Hindlimb muscle (tissue), 1 donor: ENCODE measurements at regions not wholly inside any gene's neighbourhood (a gene's known extent, or its start where the extent isn't known, plus 50 kb on each side); places are given as distances from the start of the nearest gene placed in this dataset.
"Not testable (repeated sequence)": the region's sequence is repeated elsewhere in the genome, so short reads cannot be mapped to it uniquely, and the experiment has no call there.

Source experiments
- DNase-seq: peaks from one replicate; pipeline ENCODE4 v3.0.0-alpha.2; 2013

DNA sequence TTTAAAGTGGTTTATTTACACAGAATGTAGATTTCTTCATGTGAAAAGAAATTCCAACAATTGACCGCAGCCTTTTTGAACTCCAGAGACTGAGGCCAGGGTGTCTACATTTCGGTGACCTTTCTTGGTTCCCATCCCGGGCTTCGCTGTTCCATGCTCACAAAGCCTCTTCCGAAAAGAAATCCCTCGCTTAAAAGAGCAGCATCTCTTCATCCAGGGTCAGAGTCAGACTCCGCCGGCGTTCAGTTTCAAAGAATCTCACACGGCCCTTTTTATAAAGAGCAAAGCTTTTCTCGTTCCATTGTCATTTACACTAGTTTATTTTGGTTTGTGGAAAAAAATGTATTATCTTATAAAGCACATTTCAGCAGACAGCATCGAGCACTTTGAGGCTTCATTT lies 530.6 kb upstream of the B3GAT1 start:
- DNase-seq, result no peak

- not testable (repeated sequence) for DNase-seq
Observed at GRCh38 chr11:134941936-134942600, 530.0 kb upstream of the B3GAT1 start.

GRCh38 chr11:134941326-134941725 lies 529.3 kb upstream of the B3GAT1 start:
- DNase-seq, result no peak

DNA sequence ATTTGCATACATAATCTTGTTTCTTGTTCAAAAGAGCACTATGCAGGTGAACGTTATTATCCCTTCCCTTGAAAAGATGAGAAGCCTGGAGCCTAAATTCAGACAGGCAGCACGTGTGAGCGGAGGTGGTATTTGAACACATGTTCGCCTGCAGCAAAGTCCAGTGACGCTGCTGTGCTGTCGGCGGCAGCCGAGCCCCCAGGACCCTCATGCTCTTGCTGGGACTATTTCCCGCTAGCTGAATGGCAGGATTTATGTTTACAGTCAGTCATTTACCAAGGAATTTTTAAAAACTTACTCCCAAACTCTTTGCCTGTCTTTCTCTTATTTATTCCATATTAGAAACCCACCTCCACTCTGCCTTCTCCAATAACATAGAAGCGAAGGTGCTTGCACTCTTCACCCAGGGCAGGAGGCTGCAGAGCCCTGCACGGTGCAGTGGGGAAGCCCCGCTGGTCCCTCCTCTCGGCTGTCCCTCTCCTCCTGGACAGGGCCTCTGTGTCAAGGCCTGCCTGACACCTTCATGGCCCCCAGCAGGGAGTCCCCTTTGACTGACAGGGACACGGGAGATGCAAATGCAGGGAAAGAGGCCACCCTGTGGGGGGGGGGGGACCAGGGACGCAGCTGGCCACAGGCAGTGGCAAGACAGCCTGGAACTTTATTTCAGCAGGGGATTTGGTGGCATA lies 528.5 kb upstream of the B3GAT1 start:
- no peak for DNase-seq

DNA sequence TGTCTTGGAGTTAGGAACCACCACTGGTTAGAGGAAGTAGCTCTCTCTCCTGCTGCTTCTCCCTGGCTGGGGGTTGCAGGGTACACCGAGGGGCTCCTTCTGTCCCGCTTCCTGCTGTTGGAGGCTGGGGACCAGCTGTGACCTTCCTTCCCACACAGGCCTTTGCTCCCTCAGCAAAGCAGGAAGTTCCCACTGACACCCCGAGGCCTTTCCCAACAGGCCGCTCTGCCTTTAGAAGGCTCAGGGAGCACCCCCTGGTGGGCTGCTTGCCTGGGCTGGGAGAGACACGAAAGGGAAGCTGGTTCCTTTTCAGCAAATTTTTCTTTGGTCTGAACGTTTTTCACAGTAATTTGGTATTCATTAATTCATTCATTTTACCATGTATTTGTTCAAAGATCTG lies 527.9 kb upstream of the B3GAT1 start:
- no peak for DNase-seq

DNA sequence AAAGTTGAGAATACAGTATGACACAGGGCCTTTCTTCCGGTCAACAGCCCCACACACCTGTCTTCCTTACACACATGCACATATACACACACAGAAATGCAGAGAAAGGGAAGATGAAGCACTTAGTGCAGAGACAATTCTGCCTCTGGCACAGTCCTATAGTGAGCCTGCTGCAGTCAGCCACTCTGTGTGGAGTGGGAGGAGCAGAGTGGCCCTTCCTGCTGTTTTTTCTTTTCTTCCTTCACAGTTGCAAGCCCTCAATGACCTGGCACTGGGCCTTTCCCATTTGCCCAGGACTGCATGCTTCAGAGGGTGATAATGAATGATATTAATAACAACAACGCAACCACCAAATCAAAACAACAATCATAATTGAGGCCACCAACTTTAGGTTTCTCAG lies 527.0 kb upstream of the B3GAT1 start:
- DNase-seq, result no peak

GRCh38 chr11:134938212-134938611 lies 526.2 kb upstream of the B3GAT1 start:
- no peak for DNase-seq

DNA sequence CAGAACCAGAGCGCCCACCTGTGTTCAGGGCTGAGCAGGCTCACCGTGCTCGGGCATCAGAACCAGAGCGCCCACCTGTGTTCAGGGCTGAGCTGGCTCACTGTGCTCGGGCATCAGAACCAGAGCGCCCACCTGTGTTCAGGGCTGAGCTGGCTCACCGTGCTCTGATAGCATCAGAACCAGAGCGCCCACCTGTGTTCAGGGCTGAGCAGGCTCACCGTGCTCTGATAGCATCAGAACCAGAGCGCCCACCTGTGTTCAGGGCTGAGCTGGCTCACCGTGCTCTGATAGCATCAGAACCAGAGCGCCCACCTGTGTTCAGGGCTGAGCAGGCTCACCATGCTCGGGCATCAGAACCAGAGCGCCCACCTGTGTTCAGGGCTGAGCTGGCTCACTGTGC lies 525.2 kb upstream of the B3GAT1 start:
- not testable (repeated sequence) for DNase-seq

- DNase-seq, result no peak
Observed at GRCh38 chr11:134932761-134933160, 520.7 kb upstream of the B3GAT1 start.

GRCh38 chr11:134925432-134925831 lies 513.4 kb upstream of the B3GAT1 start:
- no peak for DNase-seq

- no peak for DNase-seq
Observed at GRCh38 chr11:134923441-134923840, 511.4 kb upstream of the B3GAT1 start.

GRCh38 chr11:134921938-134922337 lies 509.9 kb upstream of the B3GAT1 start:
- DNase-seq, result no peak

- DNase-seq, result no peak
Observed at GRCh38 chr11:134920851-134921608, 509.0 kb upstream of the B3GAT1 start.

GRCh38 chr11:134916421-134917213 lies 504.6 kb upstream of the B3GAT1 start:
- DNase-seq, result no peak

DNA sequence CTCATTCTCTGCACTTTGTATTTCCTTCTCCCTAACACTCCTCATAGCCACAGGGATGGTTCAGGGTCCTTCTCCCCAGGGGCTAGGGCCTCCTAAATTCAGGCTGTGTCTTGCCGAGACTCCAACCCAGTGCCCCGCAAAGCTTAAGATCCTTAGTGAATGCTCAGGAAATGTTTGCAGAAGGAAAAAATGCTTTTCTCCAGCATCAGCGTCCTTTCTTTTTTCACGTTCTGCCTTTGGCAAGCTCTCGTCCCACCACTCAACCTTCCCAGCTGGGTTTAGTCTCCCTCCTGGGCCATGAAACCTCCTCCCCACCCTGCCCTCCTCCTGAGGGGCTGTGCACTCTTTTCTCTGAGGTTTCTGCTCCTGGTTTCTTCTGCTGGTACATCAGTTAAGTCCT lies 503.8 kb upstream of the B3GAT1 start:
- DNase-seq, result no peak

DNA sequence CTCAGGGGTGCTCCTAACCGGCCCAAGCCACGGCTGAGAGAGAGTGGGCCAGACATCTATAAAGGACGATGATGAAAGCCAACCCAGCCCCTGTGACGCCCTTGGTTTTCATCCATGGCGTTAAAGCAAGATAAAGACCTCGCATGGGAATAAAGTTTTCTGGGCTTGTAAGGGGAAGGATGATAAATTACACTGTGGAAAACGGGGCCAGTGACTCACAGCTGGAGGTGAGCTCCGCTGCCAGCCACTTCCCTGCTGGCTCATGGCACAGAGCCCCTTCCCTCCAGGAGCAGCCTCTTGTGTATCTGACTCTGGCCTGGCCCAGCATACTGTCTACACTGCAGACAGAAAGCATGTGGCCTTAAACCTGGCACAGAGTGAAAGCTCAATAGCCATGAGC lies 503.2 kb upstream of the B3GAT1 start:
- no peak for DNase-seq

DNA sequence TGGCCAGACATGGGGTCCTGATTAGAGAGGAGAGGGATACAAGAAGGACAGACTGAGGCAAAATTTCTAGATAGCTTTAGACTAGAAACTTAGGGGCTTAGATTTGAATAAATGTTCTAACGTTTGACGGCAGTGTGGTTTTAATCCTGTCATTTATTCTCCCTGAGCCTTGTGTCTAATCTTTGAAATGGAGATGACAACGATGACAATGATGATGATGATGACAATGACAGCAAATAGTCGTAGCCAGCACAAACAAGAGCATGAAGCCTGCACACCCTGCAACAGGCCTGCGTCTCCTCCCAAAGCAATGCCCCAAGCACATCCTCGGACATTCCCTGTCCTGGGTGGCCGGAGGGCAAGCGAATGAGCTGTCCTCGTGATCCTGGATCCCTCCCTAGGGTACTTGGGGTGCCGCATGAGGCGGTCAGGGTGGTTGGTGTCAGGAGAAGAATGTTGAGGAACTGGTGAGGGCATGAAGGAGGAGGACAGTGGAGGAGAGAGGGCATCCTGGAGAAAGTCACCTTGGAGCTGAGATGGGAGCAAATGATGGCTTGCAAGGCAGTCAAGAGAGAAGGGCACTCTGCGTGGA lies 502.1 kb upstream of the B3GAT1 start:
- no peak for DNase-seq

GRCh38 chr11:134913391-134913790 lies 501.3 kb upstream of the B3GAT1 start:
- no peak for DNase-seq

DNA sequence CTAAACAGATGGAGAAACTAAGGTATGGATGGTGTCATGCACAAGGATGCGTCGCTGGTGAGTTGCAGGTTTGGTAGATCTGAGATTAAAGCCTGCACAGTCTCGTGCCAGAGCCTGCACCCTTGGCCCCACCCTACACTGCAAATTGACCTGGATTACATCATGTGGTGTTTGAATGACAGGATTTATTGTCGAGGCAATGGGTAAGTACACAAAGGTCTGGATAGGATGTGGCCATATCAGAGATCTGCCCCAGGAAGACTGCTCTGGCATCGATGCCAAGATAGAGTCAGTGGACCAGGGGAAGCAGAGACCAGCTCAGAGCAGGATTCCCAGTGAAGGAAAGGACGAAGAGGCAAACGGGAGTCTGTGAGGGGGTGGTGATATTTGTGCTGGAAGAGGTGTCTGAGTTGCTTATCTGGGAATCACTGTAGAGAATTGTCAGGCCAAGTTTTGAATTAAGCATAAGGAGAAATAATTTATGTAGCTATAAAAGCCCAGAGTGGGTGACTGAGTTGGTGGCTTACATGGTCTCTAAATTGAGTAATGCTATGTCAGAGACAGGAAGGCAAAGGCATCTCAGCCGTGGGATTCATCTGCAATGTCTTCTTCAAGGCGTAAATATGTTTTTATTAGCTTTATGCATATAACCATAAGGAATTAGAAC lies 499.6 kb upstream of the B3GAT1 start:
- no peak for DNase-seq

DNA sequence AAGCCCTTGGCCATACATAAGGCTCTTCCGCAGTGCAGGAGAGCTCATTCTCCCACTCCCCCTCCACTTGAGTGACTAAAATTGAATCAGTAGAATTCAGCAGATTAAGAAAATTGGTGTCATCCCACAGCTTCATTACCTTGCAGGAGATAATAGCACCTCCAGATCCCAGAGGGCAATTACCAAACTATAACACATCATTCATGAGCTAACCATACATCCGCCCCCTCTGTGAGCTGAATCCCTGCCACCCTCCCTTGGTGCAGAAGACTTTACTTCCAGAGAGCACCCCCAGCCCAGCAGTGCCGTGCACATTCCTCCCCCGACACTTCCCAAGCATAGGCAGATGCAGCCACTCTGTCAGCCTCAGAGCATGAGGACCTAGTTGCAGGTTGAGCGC lies 496.5 kb upstream of the B3GAT1 start:
- no peak for DNase-seq

GRCh38 chr11:134907636-134908035 lies 495.6 kb upstream of the B3GAT1 start:
- no peak for DNase-seq

GRCh38 chr11:134906356-134906955 lies 494.4 kb upstream of the B3GAT1 start:
- DNase-seq, result no peak
